ENCODE measurements at regions not wholly inside any gene's neighbourhood (a gene's known extent, or its start where the extent isn't known, plus 50 kb on each side); places are given as distances from the start of the nearest gene placed in this dataset.

GRCh38 chr6:14474816-14475215 is 357.2 kb downstream of the CD83 start:
- no peak for TF ChIP-seq CTCF (IDR thresholded peaks at IDR 0.05)
- no peak for TF ChIP-seq TCF7L2 (IDR thresholded peaks at IDR 0.05; ENCODE audit: low read depth, low read length)
- no peak for TF ChIP-seq REST (IDR thresholded peaks at IDR 0.05; ENCODE audit: insufficient read depth in 1 of 2, low read depth in 2 of 2, low read length in 1 of 2)
